Testis (tissue), 2 donors: ENCODE measurements at regions not wholly inside any gene's neighbourhood (a gene's known extent, or its start where the extent isn't known, plus 50 kb on each side); places are given as distances from the start of the nearest gene placed in this dataset.

ENCODE experiments used
- CTCF ChIP-seq, 3 experiments: fragments of 450-650 bp in 2 of 3; fragments of 200-600 bp in 1 of 3; sonication (generic) in 1 of 3; IDR thresholded peaks; one replicate each; pipeline ENCODE4 v1.5.1; 2016 to 2019; ENCODE audit warnings: antibody characterized with exemption in 3 of 3, mild to moderate bottlenecking in 2 of 3, moderate library complexity in 1 of 3
- POLR2A ChIP-seq: fragments of 450-650 bp; IDR thresholded peaks from one replicate; pipeline ENCODE4 v1.6.1; 2017; ENCODE audit warnings: antibody characterized with exemption, mild to moderate bottlenecking, moderate library complexity

- TF ChIP-seq CTCF (IDR thresholded peaks at IDR 0.05) (no peak), POLR2A (no peak)
These were observed 206.5 kb upstream of the ANXA10 start for GRCh38 chr4:167885872-167886271.
